Lung microvascular endothelial cell (primary cell): ENCODE measurements at regions not wholly inside any gene's neighbourhood (a gene's known extent, or its start where the extent isn't known, plus 50 kb on each side); places are given as distances from the start of the nearest gene placed in this dataset.
"Not testable (repeated sequence)": the region's sequence is repeated elsewhere in the genome, so short reads cannot be mapped to it uniquely, and the experiment has no call there.

Experiments
- DNase-seq, 2 donors: peaks; one replicate each; pipeline versions ENCODE4 v3.0.0 to v3.0.0-alpha.2; 2010; ENCODE audit warnings: low read depth in 2 of 2

DNA sequence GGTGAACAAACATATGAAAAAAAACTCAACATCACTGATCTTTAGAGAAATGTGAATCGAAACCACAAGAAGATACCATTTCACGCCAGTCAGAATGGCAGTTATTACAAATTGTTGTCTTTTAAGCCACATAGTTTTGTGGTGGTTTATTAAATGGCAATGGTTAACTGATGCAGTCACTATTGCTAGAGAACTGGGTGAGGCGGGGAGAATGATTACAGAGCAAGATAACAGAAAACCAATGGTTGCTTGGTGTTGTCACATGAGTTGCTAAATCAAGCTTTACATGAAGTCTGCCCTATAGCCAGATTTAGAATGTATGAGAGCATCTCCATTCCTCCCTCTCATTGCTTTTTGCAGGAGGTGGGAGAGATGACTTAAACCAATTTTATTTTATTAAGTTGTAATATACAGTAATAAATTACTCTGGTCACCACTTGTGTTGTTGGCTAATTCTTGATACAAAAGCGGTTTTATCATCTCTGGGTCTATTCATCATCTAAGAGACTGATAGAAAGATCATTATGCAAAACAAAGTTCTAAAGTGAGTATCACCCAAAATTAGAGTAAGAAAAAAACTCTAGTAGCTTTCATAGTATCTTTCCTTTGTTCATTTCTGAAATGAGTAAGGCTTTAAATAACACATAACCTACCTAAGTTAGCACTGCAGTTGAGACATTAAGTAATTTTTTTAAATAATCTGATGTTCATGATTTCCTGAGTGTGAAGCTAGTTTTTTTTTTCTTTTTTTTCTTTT lies 859.5 kb downstream of the STIM2 start:
- DNase-seq: no peak

DNA sequence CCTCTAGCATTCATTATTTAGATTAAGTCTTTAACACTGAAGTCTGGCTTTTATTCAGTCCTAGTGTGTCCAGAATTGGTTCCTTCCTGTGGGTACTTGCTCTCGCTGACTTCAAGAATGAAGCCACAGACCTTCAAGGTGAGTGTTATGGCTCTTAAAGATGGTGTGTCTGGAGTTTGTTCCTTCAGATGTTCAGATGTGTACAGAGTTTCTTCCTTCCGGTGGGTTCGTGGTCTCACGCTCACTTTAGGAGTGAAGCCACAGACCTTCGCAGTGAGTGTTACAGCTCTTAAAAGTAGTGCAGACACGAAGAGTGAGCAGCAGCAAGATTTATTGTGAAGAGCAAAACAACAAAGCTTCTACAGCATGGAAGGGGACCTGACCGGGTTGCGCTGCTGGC lies 860.6 kb downstream of the STIM2 start:
- no peak for DNase-seq

DNA sequence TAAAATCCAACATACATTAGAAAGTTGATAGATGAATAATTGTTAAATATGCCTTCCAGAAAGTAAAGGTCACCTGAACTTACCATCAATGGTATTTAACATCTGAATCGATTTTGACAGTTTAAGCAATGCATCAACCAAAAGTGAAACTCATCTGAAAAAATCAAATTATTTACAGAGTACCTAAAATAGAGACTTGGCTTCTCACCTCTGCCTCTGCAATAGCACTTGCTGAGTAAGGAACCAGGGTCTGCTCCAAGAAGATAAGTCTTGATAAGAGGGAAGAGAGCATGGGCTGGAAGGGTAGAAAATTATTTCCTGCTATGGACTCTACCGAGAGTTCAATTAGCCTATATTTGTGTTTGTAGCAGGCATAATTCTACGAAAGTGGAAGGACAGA lies 868.3 kb downstream of the STIM2 start:
- no peak for DNase-seq

DNA sequence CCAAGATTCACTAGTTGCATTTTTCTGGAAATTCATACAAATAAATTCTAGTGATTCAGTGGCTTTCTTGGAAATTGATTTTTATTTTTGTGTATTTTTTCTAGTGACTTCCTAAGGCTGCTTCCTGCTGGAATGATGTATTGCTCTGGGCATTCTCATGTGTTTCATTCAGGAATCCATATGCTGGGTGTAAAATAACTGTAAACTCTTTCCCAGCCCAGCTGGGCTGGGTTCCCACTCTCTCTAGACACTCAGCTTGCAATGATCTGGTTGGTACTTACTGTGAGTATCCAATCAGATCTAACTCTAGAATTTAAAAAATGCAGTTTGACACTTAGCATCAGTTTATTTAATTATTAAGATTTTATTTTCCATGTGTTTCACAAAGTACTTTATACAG lies 882.2 kb downstream of the STIM2 start:
- no peak for DNase-seq

DNA sequence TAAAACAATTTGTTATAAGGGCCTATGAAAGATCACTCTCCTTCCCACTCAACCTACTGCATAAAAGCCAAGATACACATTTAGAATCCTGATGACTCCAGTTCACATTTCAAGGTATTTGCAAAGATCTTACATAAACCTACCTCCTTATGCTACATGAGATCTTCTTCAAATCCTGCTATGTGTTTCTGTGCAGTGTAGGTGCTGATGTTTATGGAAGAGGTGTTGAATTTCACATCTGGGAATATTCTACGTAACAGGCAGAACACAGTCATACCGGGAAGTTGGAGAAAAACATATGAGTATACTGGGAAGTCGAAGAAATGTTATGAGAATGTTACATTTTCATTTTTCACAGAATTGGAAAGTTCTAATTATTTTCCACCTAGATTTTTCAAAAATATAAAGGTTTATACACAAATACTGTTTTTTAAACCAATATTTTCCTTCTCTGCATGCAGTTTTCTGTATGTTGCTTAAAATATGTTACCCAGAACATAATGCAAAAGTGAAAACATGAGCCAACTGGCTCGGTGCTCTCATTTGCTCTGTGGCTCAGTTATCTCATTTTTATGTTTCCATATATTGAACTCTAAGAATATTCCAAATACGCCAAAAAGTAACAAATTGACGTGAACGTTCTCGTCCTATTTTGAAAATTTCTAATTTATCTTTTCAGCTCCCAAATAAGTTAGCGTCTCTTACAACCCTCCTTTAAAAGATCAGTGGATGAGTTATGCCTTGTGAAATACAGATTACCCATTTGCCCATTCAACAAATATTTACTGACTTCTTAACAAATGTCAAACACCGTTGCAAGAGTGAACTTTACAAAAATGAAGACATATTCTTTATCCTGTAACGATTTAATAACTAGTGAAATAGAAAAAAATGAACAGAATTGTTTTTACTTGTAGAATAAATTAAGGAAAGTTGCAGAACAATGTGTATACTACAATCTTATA lies 899.3 kb downstream of the STIM2 start:
- DNase-seq: no peak

DNA sequence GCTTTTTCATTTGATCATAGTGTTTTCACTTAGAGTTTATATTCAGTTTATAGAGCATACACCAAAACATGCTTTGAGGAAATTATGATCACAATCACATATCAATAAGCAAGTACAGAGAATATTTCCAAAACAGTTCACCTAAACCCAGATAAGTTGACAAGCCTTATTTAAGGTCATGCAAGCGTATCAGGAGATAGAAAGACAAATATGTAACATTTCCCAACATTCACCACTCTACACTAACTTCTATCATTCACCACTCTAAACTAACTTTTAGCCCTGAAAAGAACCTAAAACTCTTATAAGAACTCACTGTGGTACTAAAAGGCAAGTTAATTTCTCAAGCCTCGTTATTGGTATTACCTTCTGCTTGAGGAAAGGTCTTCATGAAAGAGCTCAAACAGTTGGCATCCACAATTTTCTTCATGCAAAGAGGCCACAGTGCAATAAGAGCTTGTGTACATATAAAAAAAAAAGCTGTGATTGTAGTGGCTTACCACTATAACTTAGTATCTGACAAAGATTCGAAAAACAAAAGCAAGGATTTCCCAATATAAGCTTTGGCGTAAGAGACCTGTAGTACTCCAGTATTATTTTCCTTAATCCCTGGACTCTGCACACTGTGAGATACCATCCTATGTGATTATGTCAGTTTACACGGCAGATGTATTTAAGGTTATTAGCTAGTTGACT lies 903.3 kb downstream of the STIM2 start:
- DNase-seq: no peak

DNA sequence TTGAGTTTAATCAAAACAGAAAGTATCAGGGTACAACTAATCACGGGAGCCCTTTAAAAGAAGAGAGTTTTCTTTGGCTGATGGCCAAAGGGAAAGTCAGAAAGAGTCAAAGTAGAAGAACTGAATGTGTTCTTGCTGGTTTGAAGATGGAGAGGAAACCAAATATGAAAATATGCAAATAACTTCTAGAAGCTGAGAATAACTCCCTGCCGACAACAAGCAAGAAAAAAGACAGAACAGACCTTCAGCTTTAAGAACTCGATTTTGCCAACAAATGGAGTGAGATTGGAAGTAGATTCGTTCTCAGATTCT lies 903.8 kb downstream of the STIM2 start:
- DNase-seq: no peak

DNA sequence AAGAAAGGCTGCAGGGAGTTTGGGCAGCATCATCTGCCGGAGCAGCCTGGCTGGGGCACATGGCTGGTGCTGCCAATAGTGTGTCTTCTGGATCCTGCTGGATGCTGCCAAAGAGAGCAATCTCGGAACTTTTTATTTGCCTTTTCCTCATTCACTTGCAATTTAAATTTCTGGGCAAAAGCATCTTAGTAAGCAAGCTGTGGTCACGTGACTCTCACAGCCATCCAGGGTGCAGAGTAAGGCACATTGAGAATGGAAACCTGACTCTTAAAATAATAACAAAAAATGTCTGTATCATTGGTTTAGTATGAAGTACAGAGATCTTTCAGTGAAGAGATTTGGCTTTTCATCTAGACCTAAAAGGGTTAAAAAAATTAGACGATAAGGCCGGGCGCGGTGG lies 910.3 kb downstream of the STIM2 start:
- no peak for DNase-seq

DNA sequence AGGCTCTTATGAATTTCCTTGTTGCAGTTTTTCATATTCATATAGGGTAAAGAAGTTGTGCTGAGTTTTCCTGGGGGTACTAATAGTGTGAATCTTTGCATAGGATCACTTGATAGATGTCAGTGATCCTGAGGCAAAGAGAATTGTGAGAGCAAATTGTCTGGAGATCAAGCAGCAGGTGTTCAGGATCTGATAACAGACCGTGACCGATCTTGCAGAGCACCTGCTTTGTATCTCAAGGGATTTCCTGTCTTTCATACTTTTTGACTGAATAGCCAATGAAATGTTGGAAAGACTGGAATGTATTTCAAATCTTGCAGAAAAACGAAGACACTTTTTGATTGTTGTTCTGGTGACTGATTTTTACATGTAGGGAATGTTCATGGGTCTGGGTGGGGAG lies 914.5 kb downstream of the STIM2 start:
- DNase-seq: no peak

DNA sequence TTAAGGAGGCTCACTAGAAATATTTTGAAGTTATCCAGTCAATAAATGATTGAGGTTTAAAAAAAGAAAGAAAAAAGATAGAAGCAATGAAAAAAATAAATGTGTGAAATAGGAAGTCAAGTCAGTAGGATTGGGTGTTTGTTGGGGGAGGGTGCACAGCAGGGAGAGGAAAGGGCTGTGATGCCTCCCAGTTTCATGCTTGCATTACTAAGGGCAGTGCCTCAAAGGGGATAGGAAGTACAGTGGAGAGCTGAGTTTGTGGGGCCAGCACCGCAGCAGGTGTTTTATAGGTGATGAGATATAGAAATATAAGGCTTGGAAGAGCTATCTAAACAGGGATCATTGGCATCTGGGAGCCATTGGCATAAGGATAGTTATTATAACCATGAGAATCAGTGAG lies 919.2 kb downstream of the STIM2 start:
- no peak for DNase-seq

DNA sequence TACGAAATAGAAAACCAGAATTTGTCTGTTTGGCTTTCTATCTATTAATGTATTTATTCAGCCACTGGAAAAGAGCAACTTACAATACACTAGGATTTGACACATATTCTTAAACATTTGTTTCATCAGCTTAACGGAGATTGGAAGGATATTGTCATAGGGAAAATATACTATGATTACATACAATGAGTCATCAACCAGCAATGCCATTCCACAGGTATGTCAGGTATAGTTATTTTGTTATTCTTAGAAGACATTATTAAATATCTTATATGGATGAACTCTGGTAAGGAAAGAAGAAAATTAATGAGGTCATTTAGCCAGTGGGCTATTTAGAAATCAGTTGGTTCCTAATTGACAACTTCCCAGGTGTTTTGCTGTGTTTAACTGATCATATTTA lies 926.6 kb downstream of the STIM2 start:
- no peak for DNase-seq

DNA sequence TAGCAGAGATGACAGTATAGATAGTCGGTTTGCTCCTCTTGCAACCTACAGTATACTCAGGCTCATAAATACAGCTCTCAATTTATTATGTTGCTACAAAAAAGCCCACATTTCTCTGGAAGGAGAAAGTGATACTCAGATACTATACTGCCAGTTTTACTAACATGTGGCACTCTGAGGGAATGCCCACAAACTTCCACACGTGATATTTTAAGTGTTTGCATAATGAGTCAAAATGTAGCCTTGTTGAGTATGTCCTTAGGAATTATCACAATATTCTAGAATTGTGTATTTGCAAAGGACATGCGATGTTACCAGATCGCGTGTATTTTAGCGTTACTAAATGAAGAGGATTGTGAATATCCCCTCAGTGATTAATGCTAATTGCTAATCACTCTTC lies 929.1 kb downstream of the STIM2 start:
- DNase-seq: no peak

DNA sequence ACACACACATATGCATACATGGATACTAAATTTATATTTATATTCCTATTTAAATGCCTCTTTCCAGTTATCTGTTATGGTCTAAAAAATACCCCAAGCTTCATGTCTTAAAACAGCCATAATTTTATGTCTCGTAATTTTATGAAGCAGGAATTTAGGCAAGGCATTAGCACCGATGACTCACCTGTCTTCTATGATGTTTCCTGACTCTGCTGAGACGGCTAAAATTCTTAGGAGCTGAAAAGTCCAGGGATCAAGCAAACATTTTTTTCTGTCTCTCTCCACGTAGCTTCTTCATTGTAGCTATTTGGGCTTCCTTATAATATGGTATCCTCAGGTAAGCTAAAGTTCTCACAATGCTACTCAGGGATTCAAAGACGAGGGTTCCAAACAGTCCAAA lies 930.3 kb downstream of the STIM2 start:
- DNase-seq: no peak

DNA sequence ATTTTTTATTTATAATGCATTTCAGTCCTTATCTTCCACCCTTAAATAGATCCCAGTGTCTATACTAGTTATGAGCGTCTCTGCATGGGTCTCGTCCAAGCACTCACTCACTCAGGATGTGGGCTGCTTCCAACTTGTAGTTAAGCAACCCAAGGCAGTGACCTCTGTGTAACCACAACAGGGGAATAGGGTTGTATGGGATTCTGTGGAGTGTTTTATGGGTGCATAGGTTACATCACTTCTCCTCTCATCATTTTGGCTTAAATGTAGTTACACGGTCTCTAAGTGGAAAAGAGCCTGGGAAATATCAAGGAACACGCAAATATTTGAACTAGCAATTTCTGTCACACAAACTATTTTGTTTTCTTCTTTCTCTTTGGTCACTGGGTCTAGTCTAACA lies 931.0 kb downstream of the STIM2 start:
- DNase-seq: no peak

DNA sequence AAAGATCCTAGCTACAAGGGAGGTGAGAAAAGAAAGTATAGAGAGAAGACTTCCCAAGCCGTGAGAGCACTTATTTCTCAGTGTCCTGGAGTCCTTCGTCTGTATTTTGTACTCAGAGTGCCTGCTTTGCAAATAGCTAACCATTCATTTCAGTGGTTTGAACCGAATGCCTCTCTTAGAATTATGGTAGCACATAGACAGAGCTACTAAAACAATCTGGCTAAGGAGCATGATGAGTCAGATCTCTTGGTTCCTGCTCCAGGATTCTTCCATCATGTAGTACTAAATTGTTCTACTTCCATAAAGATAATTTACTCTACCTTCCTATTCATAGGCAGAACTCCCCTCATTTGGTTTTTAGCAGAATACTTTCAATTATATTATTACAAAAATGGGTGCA lies 946.6 kb downstream of the STIM2 start:
- no peak for DNase-seq

DNA sequence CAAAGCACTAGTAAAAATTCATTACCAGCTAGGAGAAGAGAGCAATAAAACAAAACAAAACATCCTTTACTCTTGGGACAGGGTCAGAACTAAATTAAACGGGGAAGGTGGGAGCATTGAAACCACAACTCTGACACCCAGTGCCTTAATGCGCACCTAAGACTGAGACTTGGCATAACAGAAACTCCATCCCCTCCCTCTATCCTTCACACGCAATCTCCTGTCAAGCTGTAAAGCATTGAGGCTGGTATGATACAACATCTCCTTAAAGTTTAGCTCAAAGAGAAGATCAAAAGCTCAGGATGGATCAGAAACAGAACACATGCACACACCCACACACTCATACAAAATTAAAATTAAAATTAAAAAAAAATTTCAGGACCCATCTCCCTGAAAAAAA lies 951.3 kb downstream of the STIM2 start:
- DNase-seq: no peak

DNA sequence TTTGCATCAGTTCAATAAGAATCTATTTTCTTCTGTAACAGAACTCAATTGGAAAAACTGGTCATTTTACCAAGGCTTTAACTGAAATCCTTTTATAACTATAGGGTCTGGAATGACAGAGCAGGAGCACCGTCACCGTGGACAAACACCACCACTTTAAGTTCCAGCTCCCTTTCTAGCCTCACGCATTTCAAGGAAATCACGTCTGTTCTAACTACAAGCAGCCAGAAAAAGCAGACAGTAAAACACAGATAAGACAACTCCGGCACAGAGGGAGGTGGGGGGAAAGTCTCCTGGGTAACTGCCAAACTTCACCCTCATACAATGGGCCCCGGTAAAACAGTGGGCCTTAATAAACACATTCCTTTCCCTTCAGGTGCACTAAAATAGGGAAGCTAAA lies 952.6 kb downstream of the STIM2 start:
- DNase-seq: not testable (repeated sequence)

DNA sequence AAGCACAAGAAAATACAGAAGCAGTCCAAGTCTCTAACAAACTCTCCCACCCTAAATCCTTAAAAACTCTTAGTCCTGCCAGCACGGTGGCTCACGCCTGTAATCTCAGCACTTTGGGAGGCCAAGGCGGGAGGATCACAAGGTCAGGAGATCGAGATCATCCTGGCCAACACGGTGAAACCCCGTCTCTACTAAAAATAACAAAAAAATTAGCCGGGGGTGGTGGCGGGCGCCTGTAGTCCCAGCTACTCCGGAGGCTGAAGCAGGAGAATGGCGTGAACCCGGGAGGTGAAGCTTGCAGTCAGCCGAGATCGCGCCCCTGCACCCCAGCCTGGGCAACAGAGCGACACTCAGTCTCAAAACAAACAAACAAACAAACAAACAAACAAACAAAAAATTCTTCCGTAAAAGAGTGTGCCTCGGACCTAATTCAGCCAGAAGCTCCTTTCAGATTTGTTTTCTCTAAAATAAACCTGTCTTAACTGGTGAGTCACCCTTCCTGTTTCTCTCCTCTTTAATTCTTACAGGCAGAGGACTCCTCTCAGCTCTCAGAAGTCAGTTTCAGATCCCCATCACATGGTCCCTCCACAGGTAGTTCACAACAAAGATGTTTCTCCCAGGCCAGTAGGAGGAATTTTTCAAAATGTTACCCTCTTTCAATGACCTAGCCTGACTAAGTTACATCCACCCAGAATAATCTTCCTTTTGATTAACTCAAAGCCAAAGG lies 953.2 kb downstream of the STIM2 start:
- DNase-seq: not testable (repeated sequence)

DNA sequence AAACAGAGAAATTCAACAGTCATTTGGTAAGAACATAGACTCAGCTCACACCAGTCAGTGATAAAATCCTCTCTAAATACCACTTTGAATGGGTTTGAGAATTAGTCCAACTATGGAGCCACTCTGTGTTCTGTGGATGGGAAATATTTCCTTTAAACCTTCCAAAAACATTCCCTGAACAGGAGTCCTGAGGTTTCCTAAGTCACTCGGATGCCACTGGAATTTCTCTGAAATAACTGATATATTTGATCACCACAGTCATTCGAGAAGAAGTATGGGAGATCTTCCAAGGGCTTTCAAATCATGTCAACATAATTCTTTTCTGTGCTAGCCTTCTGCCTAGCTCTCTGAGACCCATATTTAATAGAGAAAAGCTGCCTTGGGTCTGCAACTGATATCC lies 958.6 kb downstream of the STIM2 start:
- DNase-seq: no peak

DNA sequence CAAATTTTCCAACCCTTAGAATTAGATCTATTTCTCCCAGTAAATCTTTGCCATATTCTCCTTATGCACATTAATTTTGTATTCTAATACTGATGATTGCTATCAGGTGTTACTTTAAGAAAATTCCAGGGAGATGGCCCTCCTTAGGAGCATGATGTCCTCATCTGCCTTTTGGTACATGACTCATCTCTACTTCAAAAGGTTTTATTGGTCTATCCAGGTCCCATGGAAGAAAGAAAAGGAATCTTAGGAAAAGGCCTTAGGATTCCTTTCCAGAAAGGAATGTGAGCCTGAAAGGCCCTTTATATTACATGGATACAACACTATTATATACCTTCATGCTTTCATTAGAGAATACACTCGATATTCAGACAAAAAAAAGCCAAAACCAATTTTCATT lies 968.2 kb downstream of the STIM2 start:
- no peak for DNase-seq

DNA sequence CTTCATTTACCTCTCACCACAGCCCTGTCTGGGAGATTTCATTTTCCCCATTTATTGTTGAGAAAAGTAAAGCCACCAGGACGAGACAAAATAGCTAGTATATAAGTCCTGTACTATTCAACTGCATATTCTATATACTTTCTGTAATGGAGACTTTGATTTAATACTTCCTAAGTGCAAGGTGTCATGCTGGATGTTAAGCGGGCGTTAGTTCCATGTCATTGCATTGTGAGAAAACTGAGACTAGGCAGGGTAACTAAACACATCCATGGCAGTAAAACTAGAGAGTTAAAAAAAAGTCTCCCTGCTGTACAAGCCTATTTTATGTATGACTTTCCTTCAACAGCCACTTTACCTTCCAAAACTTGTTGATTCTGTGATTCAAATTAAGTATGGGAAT lies 969.6 kb downstream of the STIM2 start:
- DNase-seq: no peak

DNA sequence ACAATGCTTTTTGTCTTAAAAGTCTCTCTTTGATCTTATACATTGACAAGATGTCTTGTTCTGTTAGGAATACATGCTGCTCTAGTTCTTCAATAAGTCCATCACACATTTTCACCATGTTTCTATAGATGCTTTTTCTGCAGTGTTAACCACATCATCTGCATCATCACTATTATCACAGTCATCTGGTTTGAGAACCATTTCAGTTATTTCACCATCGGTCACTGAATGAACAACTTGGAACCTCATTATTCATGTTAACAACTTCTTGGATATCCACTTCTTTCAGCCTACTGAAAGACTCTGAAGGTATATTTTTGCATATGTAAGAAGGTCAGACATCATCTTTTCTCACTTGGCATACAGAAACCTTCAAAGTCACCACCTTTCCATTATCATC lies 975.2 kb downstream of the STIM2 start:
- DNase-seq: no peak
